ENCODE measurements at regions not wholly inside any gene's neighbourhood (a gene's known extent, or its start where the extent isn't known, plus 50 kb on each side); places are given as distances from the start of the nearest gene placed in this dataset.
"Not testable (repeated sequence)": the region's sequence is repeated elsewhere in the genome, so short reads cannot be mapped to it uniquely, and the experiment has no call there.

DNA sequence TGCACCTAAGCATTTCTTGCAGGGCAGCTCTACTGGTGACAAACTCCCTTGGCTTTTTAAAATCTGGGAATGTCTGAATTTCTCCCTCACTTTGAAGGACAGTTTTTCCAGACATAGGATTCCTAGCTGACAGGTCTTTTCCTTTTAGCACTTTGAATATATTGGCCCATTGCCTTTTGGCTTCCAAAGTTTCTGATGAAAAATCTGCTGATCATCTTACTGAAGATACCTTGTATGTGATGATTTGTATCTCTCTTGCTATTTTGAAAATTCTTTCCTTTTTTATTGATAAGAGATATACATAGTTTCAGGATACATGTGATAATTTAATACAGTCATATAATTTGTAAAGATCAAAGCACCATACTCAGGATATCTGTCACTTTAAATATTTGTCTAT lies 211.1 kb downstream of the ZIC5 start:
- ChIA-PET POLR2A (no interaction called here), CTCF (no interaction called here)

DNA sequence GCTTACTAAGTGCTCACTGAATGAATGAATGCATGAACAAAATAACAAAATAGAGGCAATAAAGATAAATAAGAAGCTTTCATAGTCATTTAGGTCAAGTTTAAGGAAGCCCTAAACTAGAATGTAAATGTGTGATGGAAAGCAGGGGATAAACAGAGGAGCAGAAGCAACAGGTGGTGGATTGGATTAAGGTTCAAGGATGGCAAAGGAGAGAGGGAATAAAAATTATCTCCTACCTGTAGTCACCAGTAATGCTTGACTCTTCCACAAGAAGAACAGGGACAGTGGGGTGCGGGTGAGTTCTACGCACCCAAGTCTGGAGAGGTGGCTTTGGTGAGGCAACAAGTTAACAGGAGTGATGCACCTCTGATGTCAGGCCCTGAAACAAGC lies 212.4 kb downstream of the ZIC5 start:
- Histone ChIP-seq H3K4me3 (ENCODE audit: control insufficient read depth in 1 of 7, extremely low read depth in 1 of 7, insufficient read depth in 4 of 7, low read depth in 2 of 7, low read length in 6 of 7) (no peak overlapping the region), H3K27ac (ENCODE audit: insufficient read depth in 1 of 2, low read depth in 1 of 2, low read length in 2 of 2, poor library complexity in 1 of 2, severe bottlenecking in 2 of 2) (no peak overlapping the region), H3K9me3 (ENCODE audit: control extremely low read depth in 1 of 5, control insufficient read depth in 4 of 5, insufficient read depth in 2 of 5, low read depth in 1 of 5, low read length in 4 of 5) (peaks cover 3 to 24% (median 9%) of the 10 kb centered on the region in 5 experiments), H3K27me3 (replicated peaks in 2 of 5; ENCODE audit: control insufficient read depth in 4 of 5, insufficient read depth in 5 of 5, low read length in 4 of 5) (no peaks in the 10 kb centered on the region), H3K36me3 (ENCODE audit: control insufficient read depth in 4 of 4, insufficient read depth in 4 of 4, low read length in 3 of 4) (no peaks in the 10 kb centered on the region), H3K4me1 (ENCODE audit: control extremely low read depth in 1 of 4, control insufficient read depth in 4 of 4, insufficient read depth in 4 of 4, low read length in 3 of 4) (peaks cover 0 to 7% (median 0%) of the 10 kb centered on the region in 4 experiments)
- DNase-seq = no peak
- POLR2A ChIA-PET = no interaction called here
- CTCF ChIA-PET = interaction anchor here (0.6 kb wide), 1 partner anchor 27 kb away, joined by 3 read pairs; no protein-coding TSS in a partner anchor
- 100% methylated on average over 2 of the region's 2 CpGs for WGBS (ENCODE audit: insufficient coverage)

More for the DNA sequence above, 211.1 kb downstream of the ZIC5 start:
- peaks cover 7 to 36% (median 9%) of the 10 kb centered on the region in 5 experiments for H3K9me3 ChIP-seq (ENCODE audit: control extremely low read depth in 1 of 5, control insufficient read depth in 4 of 5, insufficient read depth in 2 of 5, low read depth in 1 of 5, low read length in 4 of 5)
- H3K4me3 ChIP-seq (ENCODE audit: control insufficient read depth in 1 of 7, extremely low read depth in 1 of 7, insufficient read depth in 4 of 7, low read depth in 2 of 7, low read length in 6 of 7) = no peak overlapping the region
- H3K4me1 ChIP-seq (ENCODE audit: control extremely low read depth in 1 of 4, control insufficient read depth in 4 of 4, insufficient read depth in 4 of 4, low read length in 3 of 4) = peaks cover 0 to 7% (median 0%) of the 10 kb centered on the region in 4 experiments
- no peak for DNase-seq
- H3K27ac ChIP-seq (ENCODE audit: insufficient read depth in 1 of 2, low read depth in 1 of 2, low read length in 2 of 2, poor library complexity in 1 of 2, severe bottlenecking in 2 of 2) = no peak overlapping the region
- no peaks in the 10 kb centered on the region for H3K27me3 ChIP-seq (replicated peaks in 2 of 5; ENCODE audit: control insufficient read depth in 4 of 5, insufficient read depth in 5 of 5, low read length in 4 of 5)
- H3K36me3 ChIP-seq (ENCODE audit: control insufficient read depth in 4 of 4, insufficient read depth in 4 of 4, low read length in 3 of 4) = no peaks in the 10 kb centered on the region

DNA sequence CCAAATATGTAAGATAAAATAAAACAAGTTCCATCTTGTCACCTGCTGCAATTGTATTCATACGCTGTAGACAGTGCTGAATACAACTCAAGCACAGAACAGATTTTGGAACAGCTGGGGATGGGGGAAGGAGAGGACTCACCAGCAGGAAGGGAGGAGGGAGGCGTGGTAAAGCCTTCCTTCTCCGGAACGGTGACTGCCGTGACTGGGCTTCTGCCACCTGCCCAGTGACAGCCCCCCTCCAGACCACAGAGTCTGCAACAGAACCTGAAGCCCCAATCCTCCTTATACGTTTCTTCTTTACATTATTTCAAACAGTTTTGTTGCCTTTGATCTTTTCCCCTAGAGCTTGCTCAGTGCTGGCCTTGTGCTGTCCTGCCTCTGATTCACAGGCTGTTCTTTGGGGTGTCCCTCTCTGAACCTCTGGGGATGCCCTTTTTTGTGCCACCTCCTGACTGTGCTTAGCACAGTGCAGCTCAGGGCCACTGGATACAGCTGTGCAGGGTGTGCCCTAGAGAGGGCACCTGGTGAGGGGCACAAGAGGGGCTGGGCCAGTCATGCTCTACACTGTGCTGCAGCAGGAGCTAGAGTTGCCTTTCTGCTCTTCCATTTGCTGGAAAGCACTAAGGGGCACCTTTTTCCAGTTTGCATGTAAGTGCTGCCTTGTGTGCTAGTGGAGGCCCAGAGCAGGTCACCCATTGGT lies 213.0 kb downstream of the ZIC5 start:
- Histone ChIP-seq H3K36me3 (ENCODE audit: control insufficient read depth in 4 of 4, insufficient read depth in 4 of 4, low read length in 3 of 4) (no peaks in the 10 kb centered on the region), H3K9me3 (ENCODE audit: control extremely low read depth in 1 of 5, control insufficient read depth in 4 of 5, insufficient read depth in 2 of 5, low read depth in 1 of 5, low read length in 4 of 5) (peaks cover 3 to 24% (median 9%) of the 10 kb centered on the region in 5 experiments), H3K4me3 (ENCODE audit: control insufficient read depth in 1 of 7, extremely low read depth in 1 of 7, insufficient read depth in 4 of 7, low read depth in 2 of 7, low read length in 6 of 7) (no peak overlapping the region), H3K27me3 (replicated peaks in 2 of 5; ENCODE audit: control insufficient read depth in 4 of 5, insufficient read depth in 5 of 5, low read length in 4 of 5) (no peaks in the 10 kb centered on the region), H3K4me1 (ENCODE audit: control extremely low read depth in 1 of 4, control insufficient read depth in 4 of 4, insufficient read depth in 4 of 4, low read length in 3 of 4) (peaks cover 0 to 7% (median 0%) of the 10 kb centered on the region in 4 experiments), H3K27ac (ENCODE audit: insufficient read depth in 1 of 2, low read depth in 1 of 2, low read length in 2 of 2, poor library complexity in 1 of 2, severe bottlenecking in 2 of 2) (no peak overlapping the region)
- ChIA-PET CTCF (interaction anchor here (0.6 kb wide), 1 partner anchor 26 kb away, joined by 3 read pairs; no protein-coding TSS in a partner anchor), POLR2A (no interaction called here)
- DNase-seq = peak in 1 of 3 donors; percentile 6
- WGBS (ENCODE audit: insufficient coverage) = 82% methylated on average over 5 of the region's 6 CpGs

DNA sequence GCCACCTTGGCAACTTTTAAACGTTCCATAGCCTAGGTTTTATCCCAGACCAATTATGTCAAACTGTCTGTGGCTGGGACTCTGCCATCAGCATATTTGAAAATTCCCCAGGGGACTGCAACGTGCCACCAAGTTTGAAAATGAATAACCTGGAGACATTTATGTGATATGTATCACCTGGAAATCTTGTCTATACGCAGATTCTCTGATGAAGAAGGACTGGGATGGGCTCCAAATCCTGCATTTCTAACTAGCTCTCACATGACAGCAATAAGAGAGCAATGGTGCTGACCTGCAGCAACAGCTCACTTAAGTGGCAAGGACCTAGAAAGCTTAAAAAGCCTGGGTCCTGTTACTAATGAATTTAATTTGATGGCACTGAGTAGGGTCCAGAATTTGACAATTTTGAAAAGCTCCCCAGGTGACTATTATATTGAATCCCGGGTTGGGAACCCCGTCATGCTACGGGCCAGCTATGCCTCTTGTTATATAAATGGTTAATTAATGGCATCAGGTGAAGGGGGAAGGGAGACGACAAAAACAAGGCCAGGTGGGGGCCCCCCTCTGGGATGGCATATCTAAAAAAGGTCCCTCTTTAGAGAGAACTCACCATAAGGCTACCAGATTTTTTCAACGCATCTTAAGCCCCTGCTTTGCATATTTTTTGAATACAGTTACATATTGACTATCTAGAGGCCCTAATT lies 213.7 kb downstream of the ZIC5 start:
- peaks cover 3 to 20% (median 9%) of the 10 kb centered on the region in 5 experiments for H3K9me3 ChIP-seq (ENCODE audit: control extremely low read depth in 1 of 5, control insufficient read depth in 4 of 5, insufficient read depth in 2 of 5, low read depth in 1 of 5, low read length in 4 of 5)
- CTCF ChIA-PET = no interaction called here
- 98% methylated on average over 6 of the region's 8 CpGs for WGBS (ENCODE audit: insufficient coverage)

DNA sequence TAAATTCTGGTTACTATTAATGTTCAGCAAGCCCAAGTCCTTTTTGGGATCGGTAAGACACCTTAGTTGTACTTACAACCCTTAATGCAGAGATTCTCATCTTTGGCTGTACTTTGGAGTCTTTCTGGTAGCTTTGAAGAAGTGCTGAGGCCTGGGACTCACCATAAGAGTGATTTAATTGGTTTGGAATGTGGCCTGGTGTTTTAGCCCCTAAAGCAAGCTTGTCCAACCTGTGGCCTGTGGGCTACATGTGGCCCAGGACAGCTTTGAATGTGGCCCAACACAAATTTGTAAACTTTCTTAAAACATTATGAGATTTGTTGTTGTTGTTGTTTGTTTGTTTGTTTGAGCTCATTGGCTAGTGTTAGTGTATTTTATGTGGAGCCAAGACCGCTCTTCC lies 215.3 kb downstream of the ZIC5 start:
- Histone ChIP-seq H3K4me1 (ENCODE audit: control extremely low read depth in 1 of 4, control insufficient read depth in 4 of 4, insufficient read depth in 4 of 4, low read length in 3 of 4) (peaks cover 0 to 7% (median 0%) of the 10 kb centered on the region in 4 experiments), H3K27ac (ENCODE audit: insufficient read depth in 1 of 2, low read depth in 1 of 2, low read length in 2 of 2, poor library complexity in 1 of 2, severe bottlenecking in 2 of 2) (no peak overlapping the region), H3K9me3 (ENCODE audit: control extremely low read depth in 1 of 5, control insufficient read depth in 4 of 5, insufficient read depth in 2 of 5, low read depth in 1 of 5, low read length in 4 of 5) (peaks cover 0 to 15% (median 9%) of the 10 kb centered on the region in 5 experiments), H3K27me3 (replicated peaks in 2 of 5; ENCODE audit: control insufficient read depth in 4 of 5, insufficient read depth in 5 of 5, low read length in 4 of 5) (no peaks in the 10 kb centered on the region), H3K4me3 (ENCODE audit: control insufficient read depth in 1 of 7, extremely low read depth in 1 of 7, insufficient read depth in 4 of 7, low read depth in 2 of 7, low read length in 6 of 7) (no peak overlapping the region), H3K36me3 (ENCODE audit: control insufficient read depth in 4 of 4, insufficient read depth in 4 of 4, low read length in 3 of 4) (no peaks in the 10 kb centered on the region)
- CTCF ChIA-PET = interaction anchor here (1.1 kb wide), 1 partner anchor 11 kb away, joined by 5 read pairs; no protein-coding TSS in a partner anchor
- DNase-seq = no peak
- POLR2A ChIA-PET = no interaction called here
- 100% methylated on average over 1 of the region's 2 CpGs for WGBS (ENCODE audit: insufficient coverage)

More for the DNA sequence above, 213.7 kb downstream of the ZIC5 start:
- peaks cover 0 to 7% (median 0%) of the 10 kb centered on the region in 4 experiments for H3K4me1 ChIP-seq (ENCODE audit: control extremely low read depth in 1 of 4, control insufficient read depth in 4 of 4, insufficient read depth in 4 of 4, low read length in 3 of 4)
- no peak for DNase-seq
- H3K36me3 ChIP-seq (ENCODE audit: control insufficient read depth in 4 of 4, insufficient read depth in 4 of 4, low read length in 3 of 4) = no peaks in the 10 kb centered on the region
- no peak overlapping the region for H3K4me3 ChIP-seq (ENCODE audit: control insufficient read depth in 1 of 7, extremely low read depth in 1 of 7, insufficient read depth in 4 of 7, low read depth in 2 of 7, low read length in 6 of 7)
- H3K27me3 ChIP-seq (replicated peaks in 2 of 5; ENCODE audit: control insufficient read depth in 4 of 5, insufficient read depth in 5 of 5, low read length in 4 of 5) = no peaks in the 10 kb centered on the region
- POLR2A ChIA-PET = no interaction called here
- H3K27ac ChIP-seq (ENCODE audit: insufficient read depth in 1 of 2, low read depth in 1 of 2, low read length in 2 of 2, poor library complexity in 1 of 2, severe bottlenecking in 2 of 2) = no peak overlapping the region

DNA sequence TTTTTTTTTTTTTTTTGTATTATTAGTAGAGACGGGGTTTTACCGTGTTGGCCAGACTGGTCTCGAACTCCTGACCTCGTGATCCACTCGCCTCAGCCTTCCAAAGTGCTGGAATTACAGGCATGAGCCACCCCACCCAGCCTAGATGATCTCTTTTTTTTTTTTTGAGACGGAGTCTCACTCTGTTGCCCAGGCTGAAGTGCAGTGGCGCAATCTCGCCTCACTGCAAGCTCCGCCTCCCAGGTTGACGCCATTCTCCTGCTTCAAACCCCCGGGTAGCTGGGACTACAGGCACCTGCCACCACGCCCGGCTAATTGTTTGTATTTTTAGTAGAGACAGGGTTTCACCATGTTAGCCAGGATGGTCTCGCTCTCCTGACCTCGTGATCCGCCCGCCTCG lies 216.8 kb downstream of the ZIC5 start:
- H3K9me3 ChIP-seq (ENCODE audit: control extremely low read depth in 1 of 5, control insufficient read depth in 4 of 5, insufficient read depth in 2 of 5, low read depth in 1 of 5, low read length in 4 of 5) = peaks cover 0 to 10% (median under 1%) of the 10 kb centered on the region in 5 experiments
- H3K4me3 ChIP-seq (ENCODE audit: control insufficient read depth in 1 of 7, extremely low read depth in 1 of 7, insufficient read depth in 4 of 7, low read depth in 2 of 7, low read length in 6 of 7); H3K27me3 ChIP-seq (replicated peaks in 2 of 5; ENCODE audit: control insufficient read depth in 4 of 5, insufficient read depth in 5 of 5, low read length in 4 of 5); POLR2A ChIA-PET; CTCF ChIA-PET; H3K27ac ChIP-seq (ENCODE audit: insufficient read depth in 1 of 2, low read depth in 1 of 2, low read length in 2 of 2, poor library complexity in 1 of 2, severe bottlenecking in 2 of 2); H3K36me3 ChIP-seq (ENCODE audit: control insufficient read depth in 4 of 4, insufficient read depth in 4 of 4, low read length in 3 of 4); H3K4me1 ChIP-seq (ENCODE audit: control extremely low read depth in 1 of 4, control insufficient read depth in 4 of 4, insufficient read depth in 4 of 4, low read length in 3 of 4); DNase-seq: not testable (repeated sequence)
- WGBS (ENCODE audit: insufficient coverage) = 97% methylated on average over 11 of the region's 18 CpGs

DNA sequence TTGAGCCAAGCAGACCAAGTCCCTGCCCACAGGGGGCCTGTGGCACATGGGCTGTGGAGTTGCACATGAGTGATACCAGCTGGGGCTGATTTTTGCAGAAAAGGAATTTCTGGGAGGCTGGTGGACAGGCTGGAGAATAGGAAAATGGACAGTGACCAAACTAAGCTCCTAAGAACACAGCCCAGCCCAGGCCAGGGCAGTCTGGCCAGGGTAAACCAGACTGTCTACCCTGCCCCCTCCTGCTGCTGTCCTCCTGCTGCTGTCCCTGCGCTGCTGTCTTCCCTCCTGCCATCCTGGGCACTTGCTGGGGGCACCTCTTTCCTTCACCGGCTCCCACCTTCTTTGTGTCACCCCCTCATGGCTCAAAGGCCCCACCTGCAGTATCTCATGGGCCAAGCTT lies 219.2 kb downstream of the ZIC5 start:
- H3K36me3 ChIP-seq (ENCODE audit: control insufficient read depth in 4 of 4, insufficient read depth in 4 of 4, low read length in 3 of 4) = no peaks in the 10 kb centered on the region
- no peaks in the 10 kb centered on the region for H3K9me3 ChIP-seq (ENCODE audit: control extremely low read depth in 1 of 5, control insufficient read depth in 4 of 5, insufficient read depth in 2 of 5, low read depth in 1 of 5, low read length in 4 of 5)
- DNase-seq = no peak
- H3K27ac ChIP-seq (ENCODE audit: insufficient read depth in 1 of 2, low read depth in 1 of 2, low read length in 2 of 2, poor library complexity in 1 of 2, severe bottlenecking in 2 of 2) = no peak overlapping the region
- WGBS (ENCODE audit: insufficient coverage) = 92% methylated on average over 2 of the region's 2 CpGs
- H3K4me3 ChIP-seq (ENCODE audit: control insufficient read depth in 1 of 7, extremely low read depth in 1 of 7, insufficient read depth in 4 of 7, low read depth in 2 of 7, low read length in 6 of 7) = no peak overlapping the region
- CTCF ChIA-PET = no interaction called here
- H3K4me1 ChIP-seq (ENCODE audit: control extremely low read depth in 1 of 4, control insufficient read depth in 4 of 4, insufficient read depth in 4 of 4, low read length in 3 of 4) = no peaks in the 10 kb centered on the region
- POLR2A ChIA-PET = no interaction called here
- H3K27me3 ChIP-seq (replicated peaks in 2 of 5; ENCODE audit: control insufficient read depth in 4 of 5, insufficient read depth in 5 of 5, low read length in 4 of 5) = no peaks in the 10 kb centered on the region

All from common myeloid progenitor, CD34-positive (primary cell).